HG02642 (cell line): ENCODE measurements at regions not wholly inside any gene's neighbourhood (a gene's known extent, or its start where the extent isn't known, plus 50 kb on each side); places are given as distances from the start of the nearest gene placed in this dataset.

ENCODE experiments used
- ATAC-seq: cut with Tn5 transposase; IDR thresholded peaks from one replicate; pipeline ENCODE4 v1.9.1; 2021; ENCODE audit warnings: mild to moderate bottlenecking; ENCODE audit not compliant: unreplicated experiment, poor library complexity

DNA sequence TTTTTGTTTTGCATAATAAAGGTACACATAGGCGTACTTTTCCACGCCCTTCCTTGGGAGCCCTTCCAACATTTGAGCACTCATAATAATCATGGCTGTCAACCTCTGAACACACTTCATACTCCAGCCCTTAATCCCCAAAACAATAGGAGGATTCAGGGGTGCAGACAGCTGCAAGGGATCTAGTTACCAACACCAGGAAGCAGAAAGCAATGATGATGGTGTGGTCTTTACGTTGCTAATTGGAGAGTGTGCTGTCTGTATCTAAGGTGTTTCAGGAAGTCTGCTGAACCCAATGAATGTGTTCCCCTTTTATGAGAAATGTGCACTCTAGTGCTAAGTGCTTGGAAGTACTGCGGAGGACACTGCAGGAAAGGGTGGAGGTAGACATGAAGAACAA, 60.3 kb upstream of the PDZRN3 start:
- ATAC-seq = no peak

DNA sequence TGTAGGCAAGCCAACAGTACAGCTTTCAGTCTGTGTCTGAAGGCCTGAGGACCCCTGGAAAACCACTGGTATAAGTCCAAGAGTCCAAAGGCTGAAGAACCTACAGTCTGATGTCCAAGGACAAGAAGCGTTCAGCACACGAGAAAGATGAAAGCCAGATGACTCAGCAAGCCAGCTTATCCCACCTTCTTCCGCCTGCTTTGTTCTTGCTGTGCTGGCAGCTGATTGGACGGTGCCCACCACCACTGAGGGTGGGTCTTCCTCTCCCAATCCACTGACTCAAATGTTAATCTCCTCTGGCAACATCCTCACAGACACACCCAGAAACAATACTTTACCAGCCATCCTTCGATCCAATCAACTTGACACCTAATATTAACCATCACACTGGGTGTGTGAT, 59.0 kb upstream of the PDZRN3 start:
- no peak for ATAC-seq

DNA sequence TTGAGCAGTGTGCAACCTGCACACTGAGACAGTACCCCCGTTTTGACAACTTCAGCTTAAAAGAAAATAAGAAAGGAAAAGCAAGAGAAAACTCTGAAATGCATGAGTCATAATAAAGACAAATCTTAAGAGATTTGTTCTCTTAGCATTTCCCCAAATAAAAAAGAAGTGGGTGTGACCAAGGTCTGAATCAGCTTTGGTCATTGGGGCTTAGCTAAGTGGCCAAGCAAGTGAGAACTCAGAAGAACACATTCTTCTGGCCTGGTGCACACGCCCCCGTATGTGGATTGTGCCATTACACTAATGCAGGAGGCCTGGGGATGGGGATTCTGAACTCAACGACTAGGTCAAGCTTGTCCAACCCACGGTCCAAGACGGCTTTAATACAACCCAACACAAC, 56.9 kb upstream of the PDZRN3 start:
- no peak for ATAC-seq

DNA sequence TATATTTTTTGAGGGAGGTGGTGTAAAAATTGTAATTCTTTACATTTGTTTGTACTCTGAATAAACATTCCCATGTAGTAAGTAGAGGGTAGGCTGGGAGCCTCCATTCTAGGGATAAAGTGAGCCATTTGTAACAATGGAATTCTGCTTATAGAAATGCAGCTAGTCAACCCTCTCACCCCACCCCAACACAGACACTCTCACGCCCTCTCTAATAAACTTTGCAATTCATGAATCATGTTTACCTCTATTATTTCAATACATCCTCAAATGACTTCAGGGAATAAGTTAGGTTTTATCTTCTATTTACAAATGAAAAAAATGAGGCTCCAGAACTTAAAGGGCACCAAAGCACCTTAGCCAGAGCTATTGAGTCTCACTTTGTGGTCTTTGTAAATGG, 56.5 kb upstream of the PDZRN3 start:
- no peak for ATAC-seq

DNA sequence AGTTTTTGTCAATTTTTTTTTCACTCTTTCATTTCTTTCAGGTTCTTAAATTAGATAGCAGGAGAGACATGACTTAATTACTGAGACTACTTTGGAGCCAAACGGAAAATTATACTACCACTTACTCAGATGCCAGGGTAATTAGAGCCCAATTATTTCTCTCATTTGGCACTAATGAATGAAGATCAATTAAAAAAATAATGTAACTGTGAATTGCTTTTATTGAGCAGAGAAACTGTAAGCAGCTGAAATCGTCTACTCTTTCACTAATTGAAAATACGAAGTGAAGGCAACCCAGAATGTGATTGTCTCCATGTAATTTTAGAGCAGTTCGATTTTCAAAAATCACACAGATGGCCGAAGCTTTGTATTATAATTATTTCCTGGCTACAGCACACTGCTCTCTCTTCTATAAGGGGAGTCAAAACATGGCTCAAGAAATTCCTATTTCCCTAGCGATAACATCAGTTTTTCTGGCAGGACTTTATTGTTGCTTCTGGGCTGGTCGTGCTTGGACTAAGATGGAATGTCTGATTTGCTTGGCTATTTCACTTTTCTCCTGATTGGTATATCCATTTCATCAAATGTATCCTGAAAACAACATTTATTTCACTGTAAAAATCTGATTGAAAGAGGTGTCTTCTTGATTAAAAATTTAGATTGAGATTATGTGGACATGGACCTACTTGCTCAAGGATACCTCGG, 55.8 kb upstream of the PDZRN3 start:
- no peak for ATAC-seq

DNA sequence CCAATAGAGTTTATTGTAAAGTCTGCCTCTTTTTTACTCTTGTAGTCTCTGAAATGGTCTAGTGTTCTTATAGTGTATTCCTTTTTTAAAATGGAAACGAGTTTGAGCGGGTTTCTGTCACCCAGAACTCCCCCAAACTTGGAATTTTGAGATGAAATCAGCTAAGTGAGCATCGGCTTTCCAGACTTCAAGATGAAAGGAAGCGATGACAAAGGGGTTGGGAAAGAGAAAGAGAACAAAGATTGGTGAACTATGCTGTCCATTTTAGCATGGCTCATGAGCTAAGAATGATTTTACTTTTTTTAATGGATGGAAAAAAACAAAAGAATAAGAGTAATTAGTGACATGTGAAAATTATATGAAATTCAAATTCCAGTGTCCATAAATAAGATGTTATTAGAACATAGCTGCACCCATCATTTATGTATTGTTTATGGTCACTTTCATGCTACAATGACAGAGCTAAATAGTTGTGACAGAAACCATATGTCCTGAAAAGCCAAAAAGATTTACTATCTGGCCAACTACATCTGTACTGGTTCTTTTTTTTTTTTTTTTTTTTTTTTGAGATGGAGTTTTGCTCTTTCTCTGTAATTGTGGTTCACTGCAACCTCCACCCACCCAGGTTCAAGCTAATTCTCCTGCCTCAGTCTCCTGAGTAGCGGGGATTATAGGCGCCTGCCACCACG, 52.7 kb upstream of the PDZRN3 start:
- no peak for ATAC-seq
